SK-N-MC (cell line): ENCODE measurements at regions not wholly inside any gene's neighbourhood (a gene's known extent, or its start where the extent isn't known, plus 50 kb on each side); places are given as distances from the start of the nearest gene placed in this dataset.

Source experiments
- EZH2 ChIP-seq: fragments of 200-600 bp; sonication (generic); IDR thresholded peaks from one replicate; pipeline ENCODE4 v1.6.1; 2017; ENCODE audit warnings: antibody characterized with exemption
- POLR2AphosphoS5 ChIP-seq: IDR thresholded peaks from 2 replicates; pipeline ENCODE4 v1.6.1; 2012; ENCODE audit warnings: mild to moderate bottlenecking, low read depth, low read length, borderline replicate concordance

- TF ChIP-seq EZH2 (no peak), POLR2AphosphoS5 (no peak)
Observed at GRCh38 chr2:129857200-129857599, 122.3 kb upstream of the RAB6C start.
